Activated CD4-positive, alpha-beta T cell treated with anti-CD3 and anti-CD28 coated beads, Interleukin-10, Interleukin-2, amounts not matched to agents 100 ng/mL and 50 ng/mL, durations not matched to agents 16 hours and 8 hours (primary cell): ENCODE measurements at regions not wholly inside any gene's neighbourhood (a gene's known extent, or its start where the extent isn't known, plus 50 kb on each side); places are given as distances from the start of the nearest gene placed in this dataset.

Experiments used
- DNase-seq: peaks from one replicate; pipeline ENCODE4 v3.0.0-alpha.2; 2020

GRCh38 chr12:130263025-130263424, 74.7 kb upstream of the PIWIL1 start:
- DNase-seq: no peak

- DNase-seq: no peak
These were observed 73.7 kb upstream of the PIWIL1 start for GRCh38 chr12:130263996-130264395.

GRCh38 chr12:130266751-130267150, 70.9 kb upstream of the PIWIL1 start:
- no peak for DNase-seq

- peak; percentile 49 for DNase-seq
These were observed 57.5 kb upstream of the PIWIL1 start for GRCh38 chr12:130280231-130280630.

- DNase-seq: no peak
These were observed 56.9 kb upstream of the PIWIL1 start for GRCh38 chr12:130280742-130281141.

- peak; percentile 36 for DNase-seq
These were observed 56.4 kb upstream of the PIWIL1 start for GRCh38 chr12:130281153-130281799.

GRCh38 chr12:130286041-130286440, 51.6 kb upstream of the PIWIL1 start:
- DNase-seq: no peak

GRCh38 chr12:130286741-130287440, 50.8 kb upstream of the PIWIL1 start:
- no peak for DNase-seq
